ENCODE measurements at regions not wholly inside any gene's neighbourhood (a gene's known extent, or its start where the extent isn't known, plus 50 kb on each side); places are given as distances from the start of the nearest gene placed in this dataset.

DNA sequence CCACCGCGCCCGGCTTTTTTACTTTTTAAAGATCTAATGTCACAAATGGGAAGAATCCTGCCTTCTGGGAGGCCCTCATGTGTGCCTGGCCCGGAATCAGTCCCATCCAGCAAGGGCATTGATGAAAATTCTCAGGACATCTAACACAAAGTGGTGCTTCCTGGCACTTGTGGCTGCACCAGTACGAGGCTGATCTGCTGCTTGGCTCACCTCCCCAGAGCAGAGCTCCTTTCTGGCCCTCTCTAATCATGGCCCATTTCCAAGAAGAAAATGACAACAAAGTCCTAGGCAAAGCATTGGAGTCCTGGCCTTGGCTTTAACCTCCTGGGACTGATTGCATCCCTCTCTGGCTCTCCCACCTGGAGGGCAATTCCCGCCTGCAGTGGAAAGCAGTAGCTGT is 50.7 kb upstream of the SIAH1 start:
- no peaks in the 10 kb centered on the region for H3K27me3 Mint-ChIP-seq (ENCODE audit: low read depth)
- H3K4me3 Mint-ChIP-seq: no peak overlapping the region
- H3K9me3 Mint-ChIP-seq: no peaks in the 10 kb centered on the region
- H3K36me3 Mint-ChIP-seq (ENCODE audit: low read depth): no peaks in the 10 kb centered on the region
- H3K4me1 Mint-ChIP-seq: peaks cover 8% of the 10 kb centered on the region
- TF ChIP-seq, protein P1, sequence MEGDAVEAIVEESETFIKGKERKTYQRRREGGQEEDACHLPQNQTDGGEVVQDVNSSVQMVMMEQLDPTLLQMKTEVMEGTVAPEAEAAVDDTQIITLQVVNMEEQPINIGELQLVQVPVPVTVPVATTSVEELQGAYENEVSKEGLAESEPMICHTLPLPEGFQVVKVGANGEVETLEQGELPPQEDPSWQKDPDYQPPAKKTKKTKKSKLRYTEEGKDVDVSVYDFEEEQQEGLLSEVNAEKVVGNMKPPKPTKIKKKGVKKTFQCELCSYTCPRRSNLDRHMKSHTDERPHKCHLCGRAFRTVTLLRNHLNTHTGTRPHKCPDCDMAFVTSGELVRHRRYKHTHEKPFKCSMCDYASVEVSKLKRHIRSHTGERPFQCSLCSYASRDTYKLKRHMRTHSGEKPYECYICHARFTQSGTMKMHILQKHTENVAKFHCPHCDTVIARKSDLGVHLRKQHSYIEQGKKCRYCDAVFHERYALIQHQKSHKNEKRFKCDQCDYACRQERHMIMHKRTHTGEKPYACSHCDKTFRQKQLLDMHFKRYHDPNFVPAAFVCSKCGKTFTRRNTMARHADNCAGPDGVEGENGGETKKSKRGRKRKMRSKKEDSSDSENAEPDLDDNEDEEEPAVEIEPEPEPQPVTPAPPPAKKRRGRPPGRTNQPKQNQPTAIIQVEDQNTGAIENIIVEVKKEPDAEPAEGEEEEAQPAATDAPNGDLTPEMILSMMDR (IDR thresholded peaks at IDR 0.05; ENCODE audit: unreplicated experiment in 3 of 3): no peak
- H3K27ac Mint-ChIP-seq: no peak overlapping the region

DNA sequence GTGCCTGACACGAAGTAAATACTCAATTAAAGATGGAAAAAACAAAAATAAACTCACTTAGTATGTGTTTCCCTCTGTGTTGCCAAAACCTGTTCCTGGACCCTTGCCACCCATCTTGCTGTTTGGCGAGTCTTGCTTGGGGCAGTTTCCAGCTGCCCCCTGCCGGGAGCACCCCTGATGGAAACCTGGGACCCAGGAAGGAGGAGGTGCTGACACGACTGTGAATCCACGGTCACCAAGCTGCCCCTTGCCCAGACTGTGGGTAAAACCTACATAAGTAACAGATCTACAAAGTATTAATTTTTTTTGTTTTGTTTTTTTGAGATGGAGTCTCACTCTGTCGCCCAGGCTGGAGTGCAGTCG is 50.1 kb upstream of the SIAH1 start:
- H3K4me3 Mint-ChIP-seq: no peak overlapping the region
- no peaks in the 10 kb centered on the region for H3K27me3 Mint-ChIP-seq (ENCODE audit: low read depth)
- no peaks in the 10 kb centered on the region for H3K36me3 Mint-ChIP-seq (ENCODE audit: low read depth)

More for the DNA sequence above, 50.1 kb upstream of the SIAH1 start:
- H3K27ac Mint-ChIP-seq: no peak overlapping the region
- peaks cover 8% of the 10 kb centered on the region for H3K4me1 Mint-ChIP-seq
- no peaks in the 10 kb centered on the region for H3K9me3 Mint-ChIP-seq
- TF ChIP-seq, protein P1 (IDR thresholded peaks at IDR 0.05; ENCODE audit: unreplicated experiment in 3 of 3): no peak

All from nephron (organoid).